Prostate gland (tissue), 2 donors: ENCODE measurements at regions not wholly inside any gene's neighbourhood (a gene's known extent, or its start where the extent isn't known, plus 50 kb on each side); places are given as distances from the start of the nearest gene placed in this dataset.

Experiments
- DNase-seq: peaks from one replicate; pipeline ENCODE4 v3.0.0-alpha.2; 2019; ENCODE audit warnings: low spot score
- H3K27ac ChIP-seq, 2 donors: fragments of 200-600 bp; sonication (generic); 2 replicates each; pipeline ENCODE4 v1.5.1; 2017 to 2019
- H3K27me3 ChIP-seq: fragments of 200-600 bp; sonication (generic); replicated peaks from 2 replicates; pipeline ENCODE4 v1.5.1; 2019; ENCODE audit not compliant: insufficient read depth
- H3K36me3 ChIP-seq, 2 donors: fragments of 200-600 bp; sonication (generic); 1 replicate in 1 of 2; 2 replicates in 1 of 2; pipeline versions ENCODE4 v1.5.1 to v1.8.1; 2017 to 2019
- H3K4me1 ChIP-seq: fragments of 200-600 bp; sonication (generic); replicated peaks from 2 replicates; pipeline ENCODE4 v1.5.1; 2019
- H3K4me3 ChIP-seq, 2 donors: fragments of 200-600 bp; sonication (generic); 2 replicates each; pipeline ENCODE4 v1.5.1; 2017 to 2019
- H3K9me3 ChIP-seq: fragments of 200-600 bp; sonication (generic); 2 replicates; pipeline ENCODE4 v1.5.1; 2017
- POLR2A ChIP-seq: fragments of 450-650 bp; IDR thresholded peaks from one replicate; pipeline ENCODE4 v1.6.1; 2016; ENCODE audit warnings: antibody characterized with exemption, mild to moderate bottlenecking
- POLR2AphosphoS5 ChIP-seq: sonication (generic); formaldehyde crosslinking; IDR thresholded peaks from one replicate; pipeline ENCODE4 v1.6.1; 2017; ENCODE audit warnings: antibody characterized with exemption
- WGBS: methylation state at CpG from one replicate; pipeline ENCODE4 v1.1.5; 2018; 5-methylcytosine and 5-hydroxymethylcytosine counted together
- intact Hi-C: fragments of 100-400 bp; cut with DNase I; formaldehyde crosslinking; loops from one replicate; pipeline ENCODE4 v1.14.2; 2022
- TF ChIP-seq, protein P1 (sequence below), 4 experiments: fragments of 200-600 bp in 2 of 4; fragments of 450-650 bp in 2 of 4; sonication (generic) in 2 of 4; IDR thresholded peaks; 1 replicate in 3 of 4; 2 replicates in 1 of 4; pipeline ENCODE4 v1.5.1; 2016 to 2019; ENCODE audit warnings: antibody characterized with exemption in 4 of 4, mild to moderate bottlenecking in 2 of 4, moderate library complexity in 2 of 4

DNA sequence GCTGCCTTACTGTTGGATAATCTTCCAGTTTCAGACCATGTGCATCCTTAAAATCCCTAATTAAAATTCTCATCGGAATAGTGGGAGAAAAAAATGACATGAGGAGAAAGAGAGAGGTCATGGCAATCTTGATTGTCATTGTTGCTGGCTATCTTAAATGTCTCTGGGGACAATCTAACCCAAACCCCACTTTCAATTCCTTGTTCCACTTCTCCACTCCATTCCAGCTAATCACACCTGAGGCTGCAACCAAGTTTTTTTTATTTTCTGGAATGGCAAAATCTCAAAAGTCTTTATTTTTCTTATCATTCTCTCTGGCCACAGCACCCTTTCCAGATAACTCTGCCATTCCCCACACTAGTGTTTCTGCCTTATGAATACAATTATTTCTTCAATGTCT is 171.9 kb upstream of the RASA1 start:
- H3K36me3 ChIP-seq: no peaks in the 10 kb centered on the region
- H3K27ac ChIP-seq: no peak overlapping the region
- intact Hi-C loops: no loop called here
- WGBS: 92% methylated on average over 1 of the region's 1 CpG
- H3K27me3 ChIP-seq: no peaks in the 10 kb centered on the region
- TF ChIP-seq, protein P1, sequence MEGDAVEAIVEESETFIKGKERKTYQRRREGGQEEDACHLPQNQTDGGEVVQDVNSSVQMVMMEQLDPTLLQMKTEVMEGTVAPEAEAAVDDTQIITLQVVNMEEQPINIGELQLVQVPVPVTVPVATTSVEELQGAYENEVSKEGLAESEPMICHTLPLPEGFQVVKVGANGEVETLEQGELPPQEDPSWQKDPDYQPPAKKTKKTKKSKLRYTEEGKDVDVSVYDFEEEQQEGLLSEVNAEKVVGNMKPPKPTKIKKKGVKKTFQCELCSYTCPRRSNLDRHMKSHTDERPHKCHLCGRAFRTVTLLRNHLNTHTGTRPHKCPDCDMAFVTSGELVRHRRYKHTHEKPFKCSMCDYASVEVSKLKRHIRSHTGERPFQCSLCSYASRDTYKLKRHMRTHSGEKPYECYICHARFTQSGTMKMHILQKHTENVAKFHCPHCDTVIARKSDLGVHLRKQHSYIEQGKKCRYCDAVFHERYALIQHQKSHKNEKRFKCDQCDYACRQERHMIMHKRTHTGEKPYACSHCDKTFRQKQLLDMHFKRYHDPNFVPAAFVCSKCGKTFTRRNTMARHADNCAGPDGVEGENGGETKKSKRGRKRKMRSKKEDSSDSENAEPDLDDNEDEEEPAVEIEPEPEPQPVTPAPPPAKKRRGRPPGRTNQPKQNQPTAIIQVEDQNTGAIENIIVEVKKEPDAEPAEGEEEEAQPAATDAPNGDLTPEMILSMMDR (IDR thresholded peaks at IDR 0.05): no peak
- TF ChIP-seq POLR2AphosphoS5 (no peak), POLR2A (no peak)
- no peak overlapping the region for H3K4me3 ChIP-seq
- no peak for DNase-seq
- H3K9me3 ChIP-seq: no peaks in the 10 kb centered on the region
- H3K4me1 ChIP-seq: no peaks in the 10 kb centered on the region

DNA sequence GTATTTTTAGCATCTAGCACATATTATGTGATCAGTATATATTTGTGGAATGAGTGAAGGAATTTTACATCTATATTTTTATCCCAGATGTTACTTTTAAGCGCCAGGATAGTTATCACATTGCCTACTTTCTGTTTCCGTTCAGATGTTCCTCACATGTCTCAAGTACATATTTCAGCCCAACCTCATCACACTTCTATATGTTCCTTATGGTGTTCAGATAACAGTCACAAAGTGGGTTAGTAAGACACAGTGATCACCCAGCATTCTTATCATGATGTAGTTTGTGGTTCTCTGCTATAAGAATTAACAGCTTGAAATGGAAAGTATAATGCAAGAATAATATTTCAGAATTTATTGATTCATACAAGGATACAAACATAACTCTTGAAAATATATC is 170.0 kb upstream of the RASA1 start:
- intact Hi-C loops: no loop called here
- 90% methylated on average over 2 of the region's 2 CpGs for WGBS
- no peaks in the 10 kb centered on the region for H3K9me3 ChIP-seq
- no peak for DNase-seq
- H3K4me3 ChIP-seq: no peak overlapping the region
- TF ChIP-seq POLR2A (no peak), POLR2AphosphoS5 (no peak)
- TF ChIP-seq, protein P1 (IDR thresholded peaks at IDR 0.05): no peak
- no peaks in the 10 kb centered on the region for H3K4me1 ChIP-seq
- no peak overlapping the region for H3K27ac ChIP-seq
- H3K36me3 ChIP-seq: no peaks in the 10 kb centered on the region
- H3K27me3 ChIP-seq: no peaks in the 10 kb centered on the region

GRCh38 chr5:87099291-87099839 is 168.3 kb upstream of the RASA1 start:
- 41% methylated on average over 1 of the region's 1 CpG for WGBS
- intact Hi-C loops: no loop called here
- Histone ChIP-seq H3K4me1 (no peaks in the 10 kb centered on the region), H3K9me3 (no peaks in the 10 kb centered on the region), H3K4me3 (no peak overlapping the region), H3K27me3 (no peaks in the 10 kb centered on the region), H3K36me3 (no peaks in the 10 kb centered on the region), H3K27ac (no peak overlapping the region)
- TF ChIP-seq POLR2A (no peak), POLR2AphosphoS5 (no peak)
- TF ChIP-seq, protein P1 (IDR thresholded peaks at IDR 0.05): no peak
- no peak for DNase-seq

DNA sequence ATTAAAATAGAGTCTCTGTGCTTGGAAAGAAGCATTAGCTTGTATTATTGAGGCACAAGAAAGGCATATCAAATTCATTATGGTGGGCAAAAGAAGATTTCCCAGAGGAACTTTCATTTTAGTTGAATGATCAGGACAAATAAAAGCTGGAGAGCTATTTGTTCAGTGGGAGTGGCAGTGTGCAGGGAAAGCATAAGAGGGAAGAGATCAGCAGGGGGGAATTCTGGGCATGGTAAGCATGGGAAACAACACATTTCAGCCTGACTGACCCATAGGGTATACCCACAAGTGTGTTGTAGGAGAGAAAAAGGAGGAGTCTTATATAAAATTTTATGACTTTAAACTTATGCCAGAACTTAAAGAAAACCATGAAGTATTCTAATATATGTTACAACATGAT is 167.7 kb upstream of the RASA1 start:
- Histone ChIP-seq H3K4me1 (no peaks in the 10 kb centered on the region), H3K27me3 (no peaks in the 10 kb centered on the region), H3K4me3 (no peak overlapping the region), H3K27ac (no peak overlapping the region), H3K36me3 (no peaks in the 10 kb centered on the region), H3K9me3 (no peaks in the 10 kb centered on the region)
- TF ChIP-seq POLR2AphosphoS5 (no peak), POLR2A (no peak)
- TF ChIP-seq, protein P1 (IDR thresholded peaks at IDR 0.05): no peak
- intact Hi-C loops: no loop called here
- DNase-seq: no peak

DNA sequence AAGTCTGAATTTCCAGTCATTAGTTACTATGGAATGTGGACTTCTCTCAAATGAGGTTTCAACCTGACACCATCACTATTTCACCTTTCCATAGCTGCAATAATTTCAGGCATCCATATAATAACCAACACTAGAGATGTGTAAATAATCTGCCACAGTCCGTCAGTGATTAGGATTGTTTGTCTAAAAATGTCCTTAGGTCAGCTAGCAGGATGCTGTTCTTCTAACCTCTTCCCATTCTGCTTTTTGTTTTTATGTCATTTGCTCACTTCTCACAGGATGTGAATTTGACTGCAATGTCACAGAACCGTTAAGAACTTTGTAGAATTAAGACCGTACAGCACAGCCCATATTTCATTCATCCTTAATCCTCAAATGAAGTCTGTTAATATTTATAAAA is 166.4 kb upstream of the RASA1 start:
- intact Hi-C loops: no loop called here
- Histone ChIP-seq H3K4me3 (no peak overlapping the region), H3K9me3 (no peaks in the 10 kb centered on the region), H3K27me3 (no peaks in the 10 kb centered on the region), H3K27ac (no peak overlapping the region), H3K36me3 (no peaks in the 10 kb centered on the region), H3K4me1 (no peaks in the 10 kb centered on the region)
- WGBS: 14% methylated on average over 3 of the region's 3 CpGs
- DNase-seq: no peak
- TF ChIP-seq, protein P1 (IDR thresholded peaks at IDR 0.05): no peak
